Heart right ventricle (tissue), 16 donors: ENCODE measurements at regions not wholly inside any gene's neighbourhood (a gene's known extent, or its start where the extent isn't known, plus 50 kb on each side); places are given as distances from the start of the nearest gene placed in this dataset.
"Not testable (repeated sequence)": the region's sequence is repeated elsewhere in the genome, so short reads cannot be mapped to it uniquely, and the experiment has no call there.

Experiments
- ATAC-seq, 8 donors: fragments of 200-7000 bp; cut with Tn5 transposase; one replicate each; pipeline ENCODE4 v1.9.1; 2020; ENCODE audit warnings: mild to moderate bottlenecking in 8 of 8, moderate library complexity in 8 of 8, moderate number of reproducible peaks in 1 of 8
- DNase-seq, 2 donors: peaks; one replicate each; pipeline ENCODE4 v3.0.0-alpha.2; 2020
- H3K27ac ChIP-seq, 10 donors: fragments of 200-600 bp; sonication (generic) in 2 of 10; one replicate each; pipeline versions ENCODE4 v1.5.0 to v1.8.0; 2020 to 2022; ENCODE audit warnings: mild to moderate bottlenecking in 3 of 10
- H3K27me3 ChIP-seq, 7 donors: fragments of 200-600 bp; one replicate each; pipeline ENCODE4 v1.8.0; 2021 to 2022; ENCODE audit warnings: mild to moderate bottlenecking in 2 of 7
- H3K36me3 ChIP-seq, 9 donors: fragments of 200-600 bp; sonication (generic) in 1 of 9; one replicate each; pipeline versions ENCODE4 v1.5.0 to v1.8.0; 2020 to 2022; ENCODE audit warnings: mild to moderate bottlenecking in 2 of 9
- H3K4me1 ChIP-seq, 9 donors: fragments of 200-600 bp; sonication (generic) in 1 of 9; one replicate each; pipeline versions ENCODE4 v1.5.0 to v1.8.0; 2020 to 2022; ENCODE audit warnings: mild to moderate bottlenecking in 4 of 9
- H3K4me3 ChIP-seq, 10 donors: fragments of 200-600 bp; sonication (generic) in 2 of 10; one replicate each; pipeline versions ENCODE4 v1.5.0 to v1.8.0; 2020 to 2022; ENCODE audit warnings: mild to moderate bottlenecking in 7 of 10, moderate library complexity in 2 of 10
- H3K9me3 ChIP-seq, 11 donors: fragments of 200-600 bp in 10 of 11; sonication (generic) in 2 of 11; one replicate each; pipeline versions ENCODE4 v1.5.0 to v1.8.0; 2013 to 2022; ENCODE audit warnings: mild to moderate bottlenecking in 2 of 11, control low read depth in 1 of 11, moderate library complexity in 1 of 11
- CTCF ChIP-seq, 9 donors: fragments of 200-600 bp; sonication (generic) in 2 of 9; IDR thresholded peaks; one replicate each; pipeline versions ENCODE4 v1.5.0 to v1.8.0; 2021 to 2022; ENCODE audit warnings: antibody characterized with exemption in 9 of 9, mild to moderate bottlenecking in 5 of 9, moderate library complexity in 1 of 9
- WGBS, 2 donors: extraction: QIAGEN DNeasy Blood & Tissue Kit; methylation state at CpG; one replicate each; pipeline ENCODE4 v1.1.7; 2013; ENCODE audit warnings: inconsistent platforms in 1 of 2; 5-methylcytosine and 5-hydroxymethylcytosine counted together
- intact Hi-C, 10 donors: fragments of 100-400 bp; cut with DNase I; formaldehyde crosslinking; loops; one replicate each; pipeline versions ENCODE4 v1.11.1 to v1.14.2; 2022
- donor health status: Arrhythmogenic right ventricular cardiomyopathy.
- donor health status: ischemic (EF 13 %, LVEDD 7.1; RV severe dilation, severe dysfunction).
- donor health status: healthy with polysubstance abuse.
- donor health status: DM: no; HTN: yes; CAD: no.
- donor health status: DM: no; HTN: no; CAD: no.
- donor health status: ischemic (EF 25% LVEDD 6.9; RV normal size, moderate dysfunction).
- donor health status: ischemic (EF 25% LVEDD 5.7; RV mildly dilated, moderate dysfunction).
- donor health status: healthy.
- donor health status: DM: yes; HTN: yes; CAD: no.
- donor health status: Ischemic cardiomyopathy.
- donor health status: ischemic (EF 35%, LVEDD 5.7; RV mildly dilated, moderate dysfunction).
- donor health status: nonischemic (EF 11% LVEDD 7.7; RV severe dilation, severe dysfunction).
- donor health status: DM: yes; HTN: yes; CAD: no.
- donor health status: PGD.
- donor health status: ischemic (EF 29% LVEDD 5.4; RV normal size, mild dysfunction).
- donor health status: nonischemic (EF 23%, LVEDD 6.1; RV moderate dilation, normal function).

GRCh38 chr10:65273115-65273514 lies 1652.7 kb upstream of the LRRTM3 start:
- Histone ChIP-seq H3K4me1 (no peaks in the 10 kb centered on the region), H3K9me3 (peaks cover 0 to 3% (median 0%) of the 10 kb centered on the region in 11 donors), H3K27ac (no peak overlapping the region), H3K36me3 (no peaks in the 10 kb centered on the region), H3K27me3 (no peaks in the 10 kb centered on the region), H3K4me3 (no peak overlapping the region)
- ATAC-seq (no peak), DNase-seq (no peak)
- TF ChIP-seq CTCF (IDR thresholded peaks at IDR 0.05) = no peak
- intact Hi-C loops = no loop called here

DNA sequence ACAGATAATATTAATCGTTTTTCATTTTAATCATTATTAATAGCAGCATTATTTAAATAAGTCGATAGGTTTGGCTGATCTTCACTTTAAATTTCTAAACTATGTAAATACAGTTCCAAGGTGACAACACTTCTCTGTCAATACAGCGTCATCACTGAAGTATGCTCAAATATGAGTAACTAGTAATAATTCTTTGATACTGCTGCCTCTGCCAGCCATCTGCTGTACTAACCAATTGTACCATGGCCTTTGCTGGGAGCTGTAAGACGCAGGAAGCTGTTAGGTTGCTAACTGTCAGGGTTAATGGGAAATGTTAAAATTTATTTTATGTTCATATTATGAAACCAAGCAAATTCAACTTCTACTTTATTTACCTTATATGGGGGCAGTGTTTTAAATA lies 1650.5 kb upstream of the LRRTM3 start:
- no peak overlapping the region for H3K4me3 ChIP-seq
- no peak overlapping the region for H3K27ac ChIP-seq

DNA sequence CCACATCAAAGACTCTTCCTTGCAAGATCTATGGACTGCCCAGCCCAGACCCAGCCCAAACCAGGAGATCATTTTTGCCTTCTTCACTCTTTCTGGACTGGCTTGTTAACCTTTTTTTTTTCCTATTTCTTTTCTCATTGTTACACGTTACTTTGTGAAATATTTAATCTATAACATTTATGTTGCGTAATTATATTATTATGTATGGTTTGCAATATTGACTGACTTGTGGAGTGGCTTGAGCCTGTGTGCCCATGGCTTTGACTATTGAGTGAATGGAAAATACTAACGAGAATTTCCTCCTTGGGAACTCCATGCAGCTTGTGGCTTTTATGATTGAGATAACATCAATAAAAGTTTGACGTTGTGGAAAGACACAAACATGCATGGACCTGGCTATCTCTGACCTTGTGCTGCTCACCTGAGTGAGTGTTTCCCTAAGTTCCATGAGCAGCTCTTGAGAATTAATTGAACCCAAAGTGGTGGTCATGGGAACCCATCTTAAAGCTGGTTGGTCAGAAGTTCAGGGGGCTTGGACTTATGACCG lies 1641.3 kb upstream of the LRRTM3 start:
- no peak for ATAC-seq
- no peaks in the 10 kb centered on the region for H3K36me3 ChIP-seq
- intact Hi-C loops = no loop called here

More for the DNA sequence above, 1650.5 kb upstream of the LRRTM3 start:
- ATAC-seq (no peak), DNase-seq (no peak)
- 63 to 83% methylated on average over 4 of the region's 4 CpGs for WGBS, 2 donors
- H3K9me3 ChIP-seq = peaks cover 0 to 21% (median 6%) of the 10 kb centered on the region in 11 donors
- no peaks in the 10 kb centered on the region for H3K27me3 ChIP-seq
- intact Hi-C loops = no loop called here
- TF ChIP-seq CTCF (IDR thresholded peaks at IDR 0.05) = no peak
- H3K36me3 ChIP-seq = no peaks in the 10 kb centered on the region
- no peaks in the 10 kb centered on the region for H3K4me1 ChIP-seq

DNA sequence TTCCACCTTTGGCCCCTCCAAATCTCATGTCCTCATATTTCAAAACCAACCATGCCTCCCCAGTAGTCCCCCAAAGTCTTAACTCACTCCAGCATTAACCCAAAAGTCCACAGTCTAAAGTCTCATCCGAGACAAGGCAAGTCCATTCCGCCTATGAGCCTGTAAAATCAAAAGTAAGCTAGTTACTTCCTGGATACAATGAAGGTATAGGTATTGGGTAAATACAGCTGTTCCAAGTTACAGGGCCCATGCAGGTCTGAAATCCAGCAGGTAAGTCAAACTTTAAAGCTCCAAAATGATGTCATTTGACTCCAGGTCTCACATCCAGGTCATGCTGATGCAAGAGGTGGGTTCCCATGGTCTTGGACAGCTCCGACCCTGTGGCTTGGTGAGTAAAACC lies 1640.1 kb upstream of the LRRTM3 start:
- WGBS, 2 donors = 87 to 92% methylated on average over 3 of the region's 3 CpGs

More for the DNA sequence above, 1641.3 kb upstream of the LRRTM3 start:
- no peaks in the 10 kb centered on the region for H3K4me1 ChIP-seq
- H3K27ac ChIP-seq = no peak overlapping the region
- TF ChIP-seq CTCF (IDR thresholded peaks at IDR 0.05) = no peak
- WGBS, 2 donors = 90 to 92% methylated on average over 5 of the region's 5 CpGs
- H3K27me3 ChIP-seq = no peaks in the 10 kb centered on the region
- DNase-seq = no peak
- no peak overlapping the region for H3K4me3 ChIP-seq
- H3K9me3 ChIP-seq = peaks cover 0 to 22% (median 10%) of the 10 kb centered on the region in 11 donors

DNA sequence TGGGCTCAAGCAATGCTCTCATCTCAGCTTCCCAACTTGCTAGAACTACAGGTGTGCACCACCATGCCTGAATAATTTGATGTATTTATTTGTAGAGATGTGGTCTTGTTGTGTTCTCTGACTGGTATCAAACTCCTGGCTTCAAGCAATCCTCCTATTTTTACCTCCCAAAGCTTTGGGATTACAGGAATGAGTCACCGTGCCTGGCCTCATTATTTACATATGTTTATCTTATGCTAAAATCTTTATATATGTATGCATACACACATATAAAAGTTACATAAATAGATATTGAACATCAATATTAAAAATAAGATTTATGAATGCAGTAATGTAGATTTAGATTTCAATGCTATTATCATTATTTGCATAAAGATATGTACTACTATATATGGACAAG lies 1634.5 kb upstream of the LRRTM3 start:
- WGBS, 2 donors = 94 to 97% methylated on average over 1 of the region's 1 CpG
- no peak for ATAC-seq

More for the DNA sequence above, 1640.1 kb upstream of the LRRTM3 start:
- H3K4me3 ChIP-seq, ATAC-seq, H3K36me3 ChIP-seq, H3K27me3 ChIP-seq, intact Hi-C loops, H3K4me1 ChIP-seq, H3K27ac ChIP-seq, DNase-seq: not testable (repeated sequence)
- H3K9me3 ChIP-seq = peaks cover 0 to 11% (median 4%) of the 10 kb centered on the region in 11 donors

More for the DNA sequence above, 1634.5 kb upstream of the LRRTM3 start:
- TF ChIP-seq CTCF (IDR thresholded peaks at IDR 0.05) = no peak
- Histone ChIP-seq H3K4me3 (no peak overlapping the region), H3K4me1 (peaks cover 0 to 2% (median 0%) of the 10 kb centered on the region in 9 donors), H3K27me3 (no peaks in the 10 kb centered on the region), H3K36me3 (no peaks in the 10 kb centered on the region), H3K27ac (no peak overlapping the region), H3K9me3 (peaks cover 0 to 3% (median 0%) of the 10 kb centered on the region in 11 donors)
- intact Hi-C loops = no loop called here
- no peak for DNase-seq
